ENCODE measurements at regions not wholly inside any gene's neighbourhood (a gene's known extent, or its start where the extent isn't known, plus 50 kb on each side); places are given as distances from the start of the nearest gene placed in this dataset.

GRCh38 chr2:184472481-184472880 lies 125.8 kb upstream of the ZNF804A start:
- FAIRE-seq = no peak

GRCh38 chr2:184481865-184482264 lies 116.5 kb upstream of the ZNF804A start:
- FAIRE-seq = no peak

- FAIRE-seq = no peak
Observed at GRCh38 chr2:184498936-184499335, 99.4 kb upstream of the ZNF804A start.

- no peak for FAIRE-seq
Observed at GRCh38 chr2:184504252-184504651, 94.1 kb upstream of the ZNF804A start.

- no peak for FAIRE-seq
Observed at GRCh38 chr2:184507254-184507653, 91.1 kb upstream of the ZNF804A start.

- FAIRE-seq = no peak
Observed at GRCh38 chr2:184517402-184517801, 80.9 kb upstream of the ZNF804A start.

- FAIRE-seq = peak; percentile 23
Observed at GRCh38 chr2:184520441-184520840, 77.9 kb upstream of the ZNF804A start.

GRCh38 chr2:184523732-184524131 lies 74.6 kb upstream of the ZNF804A start:
- no peak for FAIRE-seq

- FAIRE-seq = no peak
Observed at GRCh38 chr2:184524551-184525382, 73.6 kb upstream of the ZNF804A start.

- FAIRE-seq = no peak
Observed at GRCh38 chr2:184527058-184527457, 71.3 kb upstream of the ZNF804A start.

- FAIRE-seq = no peak
Observed at GRCh38 chr2:184528119-184528518, 70.2 kb upstream of the ZNF804A start.

GRCh38 chr2:184530239-184530638 lies 68.1 kb upstream of the ZNF804A start:
- FAIRE-seq = no peak

GRCh38 chr2:184530959-184531358 lies 67.4 kb upstream of the ZNF804A start:
- no peak for FAIRE-seq

GRCh38 chr2:184532551-184532950 lies 65.8 kb upstream of the ZNF804A start:
- no peak for FAIRE-seq

GRCh38 chr2:184534986-184535385 lies 63.3 kb upstream of the ZNF804A start:
- FAIRE-seq = no peak

- FAIRE-seq = no peak
Observed at GRCh38 chr2:184540246-184540789, 58.0 kb upstream of the ZNF804A start.

GRCh38 chr2:184541591-184541990 lies 56.7 kb upstream of the ZNF804A start:
- no peak for FAIRE-seq

GRCh38 chr2:184543832-184544231 lies 54.5 kb upstream of the ZNF804A start:
- peak; percentile 91 for FAIRE-seq

Measured in A204.1 (cell line).